ENCODE measurements at regions not wholly inside any gene's neighbourhood (a gene's known extent, or its start where the extent isn't known, plus 50 kb on each side); places are given as distances from the start of the nearest gene placed in this dataset.

DNA sequence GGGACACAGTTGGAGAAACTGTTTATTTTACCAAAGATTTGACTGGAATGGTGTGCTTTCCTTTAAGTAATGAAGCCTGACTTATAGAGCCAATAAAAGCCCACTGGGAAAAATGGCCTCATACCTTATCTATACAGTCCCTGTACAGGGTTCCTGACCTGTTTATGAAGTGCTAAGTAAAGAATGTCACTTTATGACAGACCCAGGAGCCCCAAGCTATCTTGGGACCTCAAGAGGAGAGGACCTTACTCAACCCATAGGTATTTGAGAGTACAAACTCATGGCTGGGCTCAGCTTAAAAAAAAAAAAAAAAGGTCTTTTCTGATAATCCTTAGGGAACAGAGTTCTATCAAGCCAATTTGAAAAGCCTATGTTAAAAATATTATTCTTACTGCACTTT is 1389.3 kb downstream of the RAPGEF2 start:
- TF ChIP-seq ZFX (IDR thresholded peaks at IDR 0.05; ENCODE audit: borderline replicate concordance): no peak
- TF ChIP-seq, protein P1, sequence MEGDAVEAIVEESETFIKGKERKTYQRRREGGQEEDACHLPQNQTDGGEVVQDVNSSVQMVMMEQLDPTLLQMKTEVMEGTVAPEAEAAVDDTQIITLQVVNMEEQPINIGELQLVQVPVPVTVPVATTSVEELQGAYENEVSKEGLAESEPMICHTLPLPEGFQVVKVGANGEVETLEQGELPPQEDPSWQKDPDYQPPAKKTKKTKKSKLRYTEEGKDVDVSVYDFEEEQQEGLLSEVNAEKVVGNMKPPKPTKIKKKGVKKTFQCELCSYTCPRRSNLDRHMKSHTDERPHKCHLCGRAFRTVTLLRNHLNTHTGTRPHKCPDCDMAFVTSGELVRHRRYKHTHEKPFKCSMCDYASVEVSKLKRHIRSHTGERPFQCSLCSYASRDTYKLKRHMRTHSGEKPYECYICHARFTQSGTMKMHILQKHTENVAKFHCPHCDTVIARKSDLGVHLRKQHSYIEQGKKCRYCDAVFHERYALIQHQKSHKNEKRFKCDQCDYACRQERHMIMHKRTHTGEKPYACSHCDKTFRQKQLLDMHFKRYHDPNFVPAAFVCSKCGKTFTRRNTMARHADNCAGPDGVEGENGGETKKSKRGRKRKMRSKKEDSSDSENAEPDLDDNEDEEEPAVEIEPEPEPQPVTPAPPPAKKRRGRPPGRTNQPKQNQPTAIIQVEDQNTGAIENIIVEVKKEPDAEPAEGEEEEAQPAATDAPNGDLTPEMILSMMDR (IDR thresholded peaks at IDR 0.05): no peak
- no peak overlapping the region for H3K27ac ChIP-seq

DNA sequence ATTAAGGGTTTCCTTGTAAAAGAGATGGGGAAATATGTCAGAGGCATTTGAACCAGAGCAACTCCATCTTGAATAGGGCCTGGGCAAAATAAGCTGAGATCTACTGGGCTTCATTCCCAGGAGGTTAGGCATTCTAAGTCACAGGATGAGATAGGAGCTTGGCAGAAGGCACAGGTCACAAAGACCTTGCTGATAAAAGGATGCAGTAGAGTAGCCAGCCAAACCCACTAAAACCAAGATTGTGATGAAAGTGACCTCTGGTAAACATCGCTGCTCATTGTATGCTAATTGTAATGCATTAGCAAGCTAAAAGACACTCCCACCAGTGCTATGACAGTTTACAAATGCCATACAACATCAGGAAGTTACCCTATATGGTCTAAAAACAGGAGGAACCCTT is 1390.3 kb downstream of the RAPGEF2 start:
- no peak for TF ChIP-seq ZFX (IDR thresholded peaks at IDR 0.05; ENCODE audit: borderline replicate concordance)
- TF ChIP-seq, protein P1 (IDR thresholded peaks at IDR 0.05): no peak
- no peak overlapping the region for H3K27ac ChIP-seq

DNA sequence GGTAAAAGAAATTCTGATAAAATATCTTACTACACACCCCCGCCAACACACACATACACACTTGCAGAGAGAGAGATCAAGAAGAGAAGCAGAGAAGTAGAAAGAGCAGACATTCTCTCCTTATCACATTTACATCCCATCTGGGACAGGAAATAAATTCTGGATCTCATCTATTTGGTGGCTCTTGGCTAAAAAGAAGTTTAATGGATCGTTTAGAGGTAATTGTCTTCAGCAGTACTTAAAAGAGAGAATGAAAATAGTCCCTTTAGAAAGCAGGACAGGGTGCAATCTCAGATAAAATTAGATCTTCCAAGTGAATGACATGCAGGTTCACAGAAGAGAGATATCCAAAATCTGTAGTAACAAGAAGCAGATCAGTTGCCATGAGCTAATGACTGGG is 1392.5 kb downstream of the RAPGEF2 start:
- TF ChIP-seq, protein P1 (IDR thresholded peaks at IDR 0.05): no peak
- no peak for TF ChIP-seq ZFX (IDR thresholded peaks at IDR 0.05; ENCODE audit: borderline replicate concordance)
- no peak overlapping the region for H3K27ac ChIP-seq

DNA sequence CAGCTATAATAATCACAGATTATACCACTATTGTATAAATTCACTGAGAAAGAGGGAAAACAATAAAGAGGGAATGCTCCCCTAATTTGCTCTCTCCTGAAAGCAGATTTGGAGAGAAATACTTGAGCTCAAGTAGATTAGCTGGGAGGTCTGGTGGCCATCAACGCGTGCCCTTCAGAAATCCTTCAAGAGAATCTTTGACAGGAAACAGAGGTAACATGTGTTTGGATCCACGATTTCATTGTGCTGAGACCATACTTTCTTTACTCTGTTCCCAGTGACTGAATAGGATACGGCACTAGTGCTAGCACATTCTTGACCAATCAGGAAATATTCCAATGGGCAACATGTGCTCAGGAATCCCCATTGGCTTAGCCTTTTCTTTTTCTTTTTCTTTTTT is 1395.3 kb downstream of the RAPGEF2 start:
- TF ChIP-seq, protein P1 (IDR thresholded peaks at IDR 0.05): no peak
- TF ChIP-seq ZFX (IDR thresholded peaks at IDR 0.05; ENCODE audit: borderline replicate concordance): no peak
- H3K27ac ChIP-seq: no peak overlapping the region

DNA sequence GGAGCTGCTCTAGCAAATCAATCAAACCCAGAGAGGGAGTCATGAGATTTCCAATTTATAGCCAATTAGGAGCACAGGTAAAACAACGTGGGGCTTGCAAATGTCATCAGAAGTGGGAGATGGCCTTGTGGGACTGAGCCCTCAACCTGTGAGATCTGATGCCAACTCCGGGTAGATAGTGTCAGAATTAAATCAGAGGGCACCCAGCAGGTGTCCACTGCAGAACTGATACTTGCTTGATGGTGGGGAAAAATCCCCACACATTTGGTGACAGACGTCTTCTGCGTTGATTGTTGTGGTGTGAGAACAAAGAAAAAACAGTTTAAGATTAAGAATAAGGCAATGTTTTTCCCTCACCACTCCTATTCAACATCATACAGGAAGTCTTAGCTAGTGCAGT is 1402.8 kb downstream of the RAPGEF2 start:
- H3K27ac ChIP-seq: no peak overlapping the region
- TF ChIP-seq ZFX (IDR thresholded peaks at IDR 0.05; ENCODE audit: borderline replicate concordance): no peak
- TF ChIP-seq, protein P1 (IDR thresholded peaks at IDR 0.05): no peak

DNA sequence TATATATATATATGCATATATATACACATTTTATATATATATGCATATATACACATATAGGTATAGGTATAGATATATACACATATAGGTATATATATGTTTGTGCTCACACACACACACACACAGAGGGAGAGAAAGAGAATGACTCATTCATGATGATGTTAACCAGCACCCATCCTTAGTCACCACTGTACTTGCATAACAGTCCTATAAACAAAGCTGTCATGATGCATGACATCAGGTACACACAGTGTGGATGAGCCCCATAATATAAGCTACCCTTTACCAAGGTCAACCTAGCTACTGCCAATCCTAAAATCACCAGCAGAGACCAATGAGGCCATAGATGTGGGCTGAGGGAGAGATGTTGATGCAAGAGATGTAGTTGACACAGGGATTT is 1408.0 kb downstream of the RAPGEF2 start:
- no peak overlapping the region for H3K27ac ChIP-seq
- TF ChIP-seq ZFX (IDR thresholded peaks at IDR 0.05; ENCODE audit: borderline replicate concordance): no peak
- TF ChIP-seq, protein P1 (IDR thresholded peaks at IDR 0.05): no peak

DNA sequence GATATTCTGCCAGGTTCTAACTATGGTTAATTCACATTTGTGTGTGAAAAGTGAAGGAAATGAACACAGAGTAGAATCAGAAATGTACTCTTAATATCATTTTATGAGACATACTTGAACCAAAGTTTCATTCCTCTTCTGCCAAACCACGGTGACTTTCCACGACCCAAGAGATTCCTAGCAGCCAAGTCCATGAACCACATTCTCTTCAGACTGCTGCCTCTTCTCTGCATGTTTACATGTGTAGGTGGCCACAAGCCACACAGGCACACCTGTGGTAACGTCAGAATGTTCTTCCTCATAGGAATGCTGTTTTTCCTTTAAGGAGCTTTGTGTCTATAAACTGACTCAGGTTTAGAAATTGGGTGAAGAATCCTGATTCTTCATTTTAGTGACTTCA is 1411.2 kb downstream of the RAPGEF2 start:
- TF ChIP-seq, protein P1 (IDR thresholded peaks at IDR 0.05): no peak
- TF ChIP-seq ZFX (IDR thresholded peaks at IDR 0.05; ENCODE audit: borderline replicate concordance): no peak
- H3K27ac ChIP-seq: no peak overlapping the region

Measured in 22Rv1 (cell line).